ENCODE measurements at regions not wholly inside any gene's neighbourhood (a gene's known extent, or its start where the extent isn't known, plus 50 kb on each side); places are given as distances from the start of the nearest gene placed in this dataset.

DNA sequence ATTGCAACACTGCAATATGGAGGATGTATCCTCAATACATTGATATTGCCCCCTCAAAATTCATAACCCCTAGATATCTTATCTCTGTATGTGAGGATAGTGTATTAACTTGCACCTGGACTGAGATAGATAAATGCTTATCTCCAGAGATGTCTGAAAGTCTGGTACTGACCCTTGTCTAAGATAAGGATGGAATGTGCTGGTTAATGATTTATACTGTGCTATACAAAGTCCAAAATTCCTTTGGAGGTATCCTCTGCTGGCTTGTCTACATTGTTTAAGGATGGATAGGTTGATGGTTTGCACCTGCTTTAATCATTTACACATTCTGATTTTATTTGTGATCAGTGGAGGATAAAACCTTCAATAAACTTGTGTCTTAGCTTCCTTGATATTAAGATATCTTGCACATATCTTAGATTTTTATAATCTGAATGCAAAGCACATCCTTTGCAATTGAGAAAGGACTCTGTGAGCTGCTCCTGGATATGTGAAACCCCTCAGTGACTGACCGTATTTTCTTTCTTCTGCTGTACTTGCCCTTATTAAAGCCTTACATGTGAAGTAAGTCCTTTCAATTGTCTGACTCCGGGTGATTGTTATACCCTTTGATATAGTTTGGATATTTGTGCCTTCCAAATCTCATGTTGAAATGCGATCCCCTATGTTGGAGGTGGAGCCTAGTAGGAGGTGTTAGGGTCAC, 430.3 kb upstream of the MAOA start:
- H3K4me3 ChIP-seq (ENCODE audit: low read length): no peak overlapping the region
- TF ChIP-seq, protein P1, sequence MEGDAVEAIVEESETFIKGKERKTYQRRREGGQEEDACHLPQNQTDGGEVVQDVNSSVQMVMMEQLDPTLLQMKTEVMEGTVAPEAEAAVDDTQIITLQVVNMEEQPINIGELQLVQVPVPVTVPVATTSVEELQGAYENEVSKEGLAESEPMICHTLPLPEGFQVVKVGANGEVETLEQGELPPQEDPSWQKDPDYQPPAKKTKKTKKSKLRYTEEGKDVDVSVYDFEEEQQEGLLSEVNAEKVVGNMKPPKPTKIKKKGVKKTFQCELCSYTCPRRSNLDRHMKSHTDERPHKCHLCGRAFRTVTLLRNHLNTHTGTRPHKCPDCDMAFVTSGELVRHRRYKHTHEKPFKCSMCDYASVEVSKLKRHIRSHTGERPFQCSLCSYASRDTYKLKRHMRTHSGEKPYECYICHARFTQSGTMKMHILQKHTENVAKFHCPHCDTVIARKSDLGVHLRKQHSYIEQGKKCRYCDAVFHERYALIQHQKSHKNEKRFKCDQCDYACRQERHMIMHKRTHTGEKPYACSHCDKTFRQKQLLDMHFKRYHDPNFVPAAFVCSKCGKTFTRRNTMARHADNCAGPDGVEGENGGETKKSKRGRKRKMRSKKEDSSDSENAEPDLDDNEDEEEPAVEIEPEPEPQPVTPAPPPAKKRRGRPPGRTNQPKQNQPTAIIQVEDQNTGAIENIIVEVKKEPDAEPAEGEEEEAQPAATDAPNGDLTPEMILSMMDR (IDR thresholded peaks at IDR 0.05; ENCODE audit: insufficient read depth, low read depth, low read length, missing control alignments): no peak
- DNase-seq (ENCODE audit: low read depth): no peak

DNA sequence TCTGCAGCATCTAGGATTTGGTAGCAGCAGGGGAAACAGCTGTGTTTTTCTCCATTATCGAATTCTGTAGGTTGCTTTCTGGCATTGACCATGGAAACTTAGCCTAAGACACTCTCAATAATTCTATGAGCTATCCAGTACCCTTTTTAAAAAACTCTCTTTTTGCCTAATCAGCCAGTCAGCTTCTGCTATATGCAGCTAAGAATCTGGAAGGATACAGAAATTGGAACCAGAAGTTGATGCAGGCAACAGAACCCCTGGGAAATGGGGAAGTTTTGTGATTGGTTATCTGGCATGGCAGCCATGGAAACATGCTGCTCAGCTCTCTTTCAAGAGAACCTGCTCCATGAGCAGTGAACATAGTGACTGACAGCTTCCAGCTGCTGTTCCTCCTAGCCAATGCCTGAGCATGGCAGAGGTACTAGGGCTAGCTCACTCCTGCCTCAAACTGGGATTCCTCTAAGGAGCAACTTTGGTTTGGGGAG, 417.6 kb upstream of the MAOA start:
- no peak overlapping the region for H3K4me3 ChIP-seq (ENCODE audit: low read length)
- TF ChIP-seq, protein P1 (IDR thresholded peaks at IDR 0.05; ENCODE audit: insufficient read depth, low read depth, low read length, missing control alignments): no peak

GRCh38 chrX:43239356-43239755, 416.7 kb upstream of the MAOA start:
- no peak overlapping the region for H3K4me3 ChIP-seq (ENCODE audit: low read length)
- no peak for DNase-seq (ENCODE audit: low read depth)
- TF ChIP-seq, protein P1 (IDR thresholded peaks at IDR 0.05; ENCODE audit: insufficient read depth, low read depth, low read length, missing control alignments): no peak

More for the DNA sequence above, 417.6 kb upstream of the MAOA start:
- no peak for DNase-seq (ENCODE audit: low read depth)

DNA sequence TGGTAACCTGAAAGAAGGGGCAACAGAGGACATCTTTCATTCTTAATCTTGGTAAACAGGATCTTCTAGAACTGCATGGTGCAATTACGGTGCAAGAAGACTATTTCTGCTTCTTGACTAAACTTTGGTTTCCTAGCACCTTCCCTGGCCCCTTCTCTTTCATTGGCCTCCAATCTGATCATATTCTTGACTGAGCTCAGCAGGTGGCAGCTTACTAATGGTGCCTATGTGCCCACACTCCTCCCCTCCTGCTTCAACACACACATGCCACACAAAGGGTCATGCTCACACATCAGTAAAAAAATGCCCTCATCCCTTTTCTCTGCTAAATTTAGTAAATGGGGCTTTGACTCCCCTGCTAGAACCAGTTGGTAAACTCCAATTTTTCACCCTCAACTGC, 400.5 kb upstream of the MAOA start:
- no peak for DNase-seq (ENCODE audit: low read depth)
- H3K4me3 ChIP-seq (ENCODE audit: low read length): no peak overlapping the region
- TF ChIP-seq, protein P1 (IDR thresholded peaks at IDR 0.05; ENCODE audit: insufficient read depth, low read depth, low read length, missing control alignments): no peak

DNA sequence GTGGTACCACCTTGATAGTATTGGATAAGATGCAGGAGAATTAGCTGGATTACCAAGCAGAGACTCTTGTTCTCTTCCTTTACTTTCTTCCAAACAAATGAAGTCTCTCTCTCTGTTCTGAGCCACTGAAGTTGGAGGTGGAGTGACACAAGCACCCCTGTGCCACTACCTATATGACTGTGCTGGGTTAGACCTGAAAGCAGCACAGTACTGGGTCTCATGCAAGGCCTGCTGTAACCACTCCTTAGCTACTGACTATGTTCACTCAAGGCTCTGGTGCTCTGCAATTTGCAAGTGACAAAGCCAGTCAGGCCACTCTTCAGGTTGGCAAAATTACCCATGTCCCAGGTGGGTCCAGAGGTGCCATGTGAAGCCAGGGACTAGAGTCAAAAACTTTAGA, 389.6 kb upstream of the MAOA start:
- no peak for DNase-seq (ENCODE audit: low read depth)
- H3K4me3 ChIP-seq (ENCODE audit: low read length): no peak overlapping the region
- TF ChIP-seq, protein P1 (IDR thresholded peaks at IDR 0.05; ENCODE audit: insufficient read depth, low read depth, low read length, missing control alignments): no peak

DNA sequence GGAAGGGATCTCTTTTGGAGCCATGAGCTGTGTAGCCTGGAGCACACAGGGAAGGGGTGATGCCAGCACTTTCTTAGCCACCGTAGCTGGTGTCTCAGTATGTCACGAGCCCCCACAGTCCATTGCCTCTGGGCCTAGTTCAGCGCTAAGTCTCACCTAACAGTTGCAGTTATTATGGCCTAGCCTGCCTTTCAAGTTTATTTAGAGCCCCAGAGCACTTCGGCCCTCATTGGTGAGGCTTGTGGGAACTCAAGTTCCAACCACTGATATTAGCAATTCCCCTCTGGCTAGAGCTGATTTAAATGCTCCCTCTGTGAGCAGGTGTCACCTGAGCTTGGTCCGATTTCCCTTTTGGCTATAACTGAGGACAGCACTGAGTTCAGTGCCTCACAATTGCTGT, 388.4 kb upstream of the MAOA start:
- H3K4me3 ChIP-seq (ENCODE audit: low read length): no peak overlapping the region
- TF ChIP-seq, protein P1 (IDR thresholded peaks at IDR 0.05; ENCODE audit: insufficient read depth, low read depth, low read length, missing control alignments): no peak
- no peak for DNase-seq (ENCODE audit: low read depth)

GRCh38 chrX:43269201-43269600, 386.9 kb upstream of the MAOA start:
- peak; percentile 41 for DNase-seq (ENCODE audit: low read depth)
- TF ChIP-seq, protein P1 (IDR thresholded peaks at IDR 0.05; ENCODE audit: insufficient read depth, low read depth, low read length, missing control alignments): no peak
- no peak overlapping the region for H3K4me3 ChIP-seq (ENCODE audit: low read length)

All from epithelial cell of esophagus (primary cell).